BE2C (cell line): ENCODE measurements at regions not wholly inside any gene's neighbourhood (a gene's known extent, or its start where the extent isn't known, plus 50 kb on each side); places are given as distances from the start of the nearest gene placed in this dataset.

ENCODE experiments used
- DNase-seq: peaks from one replicate; pipeline ENCODE4 v3.0.0-alpha.2; 2020
- H3K27me3 ChIP-seq: fragments of 250-450 bp; sonication (Bioruptor Pico); 2 replicates; pipeline ENCODE4 v1.5.1; 2020; ENCODE audit warnings: mild to moderate bottlenecking
- H3K36me3 ChIP-seq: fragments of 250-450 bp; sonication (Bioruptor Pico); 2 replicates; pipeline ENCODE4 v1.5.1; 2020; ENCODE audit warnings: mild to moderate bottlenecking
- H3K4me1 ChIP-seq: fragments of 250-450 bp; sonication (Bioruptor Pico); 2 replicates; pipeline ENCODE4 v1.5.1; 2020
- H3K4me3 ChIP-seq: 2 replicates; pipeline ENCODE4 v1.5.1; 2011; ENCODE audit warnings: low read depth, low read length
- H3K9me3 ChIP-seq: fragments of 250-450 bp; sonication (Bioruptor Pico); 2 replicates; pipeline ENCODE4 v1.5.1; 2020
- TF ChIP-seq, protein P1 (sequence below): IDR thresholded peaks from 2 replicates; pipeline ENCODE4 v1.5.1; 2012; ENCODE audit warnings: mild to moderate bottlenecking, low read depth, low read length

DNA sequence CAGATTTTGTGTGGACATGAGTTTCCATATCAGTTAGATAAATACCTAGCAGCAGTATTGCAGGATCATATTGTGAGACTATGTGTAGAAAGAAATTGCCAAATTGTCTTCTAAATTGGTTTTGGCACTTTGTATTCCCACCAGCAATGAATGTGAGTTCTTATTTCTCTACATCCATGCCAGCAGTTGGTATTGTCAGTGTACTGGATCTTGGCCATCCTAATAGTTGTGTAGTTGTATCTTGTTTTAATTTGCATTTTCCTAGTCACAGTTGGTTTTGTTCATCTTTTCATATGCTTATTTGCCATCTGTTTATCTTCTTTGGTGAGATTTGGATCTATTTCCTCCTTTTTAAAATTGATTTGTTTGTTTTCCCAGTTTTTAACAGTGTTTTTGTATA, 154.7 kb upstream of the HCRTR2 start:
- TF ChIP-seq, protein P1, sequence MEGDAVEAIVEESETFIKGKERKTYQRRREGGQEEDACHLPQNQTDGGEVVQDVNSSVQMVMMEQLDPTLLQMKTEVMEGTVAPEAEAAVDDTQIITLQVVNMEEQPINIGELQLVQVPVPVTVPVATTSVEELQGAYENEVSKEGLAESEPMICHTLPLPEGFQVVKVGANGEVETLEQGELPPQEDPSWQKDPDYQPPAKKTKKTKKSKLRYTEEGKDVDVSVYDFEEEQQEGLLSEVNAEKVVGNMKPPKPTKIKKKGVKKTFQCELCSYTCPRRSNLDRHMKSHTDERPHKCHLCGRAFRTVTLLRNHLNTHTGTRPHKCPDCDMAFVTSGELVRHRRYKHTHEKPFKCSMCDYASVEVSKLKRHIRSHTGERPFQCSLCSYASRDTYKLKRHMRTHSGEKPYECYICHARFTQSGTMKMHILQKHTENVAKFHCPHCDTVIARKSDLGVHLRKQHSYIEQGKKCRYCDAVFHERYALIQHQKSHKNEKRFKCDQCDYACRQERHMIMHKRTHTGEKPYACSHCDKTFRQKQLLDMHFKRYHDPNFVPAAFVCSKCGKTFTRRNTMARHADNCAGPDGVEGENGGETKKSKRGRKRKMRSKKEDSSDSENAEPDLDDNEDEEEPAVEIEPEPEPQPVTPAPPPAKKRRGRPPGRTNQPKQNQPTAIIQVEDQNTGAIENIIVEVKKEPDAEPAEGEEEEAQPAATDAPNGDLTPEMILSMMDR = no peak
- Histone ChIP-seq H3K4me3 (no peak overlapping the region), H3K9me3 (no peaks in the 10 kb centered on the region), H3K36me3 (no peaks in the 10 kb centered on the region), H3K4me1 (no peaks in the 10 kb centered on the region), H3K27me3 (no peaks in the 10 kb centered on the region)
- no peak for DNase-seq

DNA sequence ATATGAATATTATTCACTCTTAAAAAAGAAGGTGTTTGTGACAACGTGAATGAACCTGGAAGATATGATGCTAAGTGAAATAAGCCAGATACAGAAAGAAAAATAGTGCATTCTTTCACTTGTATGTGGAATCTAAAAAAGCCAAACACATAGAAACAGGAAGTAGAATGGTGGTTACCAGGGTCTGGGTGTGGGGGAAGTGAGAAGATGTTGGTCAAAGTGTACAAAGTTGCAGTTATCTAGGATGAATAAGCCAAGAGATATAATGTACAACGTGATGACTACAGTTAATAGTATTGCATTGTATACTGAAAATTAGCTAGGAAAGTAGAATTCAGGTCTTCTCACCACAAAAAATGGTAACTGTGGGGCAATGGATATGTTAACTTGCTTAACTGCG, 151.1 kb upstream of the HCRTR2 start:
- no peaks in the 10 kb centered on the region for H3K27me3 ChIP-seq
- TF ChIP-seq, protein P1 = no peak
- no peaks in the 10 kb centered on the region for H3K9me3 ChIP-seq
- no peak overlapping the region for H3K4me3 ChIP-seq
- no peaks in the 10 kb centered on the region for H3K4me1 ChIP-seq
- DNase-seq = no peak
- no peaks in the 10 kb centered on the region for H3K36me3 ChIP-seq

DNA sequence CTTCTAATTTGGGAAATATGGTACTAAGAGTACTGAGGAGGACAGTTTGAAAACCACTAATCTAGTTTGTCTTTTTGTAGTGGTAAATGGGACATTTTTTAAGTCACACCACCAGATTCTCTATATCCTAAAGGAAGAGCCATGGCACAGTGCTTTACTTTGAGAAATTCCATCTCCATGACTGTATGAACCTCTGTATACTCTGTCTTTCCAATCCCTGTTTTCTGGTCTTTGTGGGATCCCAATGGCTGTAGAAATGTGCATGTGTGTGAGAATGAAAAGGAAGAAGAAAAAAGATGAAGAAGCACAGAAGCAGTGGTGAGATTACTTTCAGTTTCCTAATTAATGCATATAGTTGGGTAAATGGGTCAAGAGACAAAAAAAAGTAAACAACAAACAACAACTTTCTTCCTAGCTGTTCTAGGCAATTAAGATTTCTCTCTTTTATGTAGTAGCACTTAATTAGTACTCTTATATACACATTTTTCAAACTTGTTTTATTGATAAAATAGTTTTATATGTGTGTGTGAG, 141.2 kb upstream of the HCRTR2 start:
- Histone ChIP-seq H3K27me3 (no peaks in the 10 kb centered on the region), H3K4me1 (no peaks in the 10 kb centered on the region), H3K36me3 (no peaks in the 10 kb centered on the region), H3K9me3 (no peaks in the 10 kb centered on the region; the same call in 1 of the 2 replicates), H3K4me3 (no peak overlapping the region)
- no peak for DNase-seq
- TF ChIP-seq, protein P1 = no peak

DNA sequence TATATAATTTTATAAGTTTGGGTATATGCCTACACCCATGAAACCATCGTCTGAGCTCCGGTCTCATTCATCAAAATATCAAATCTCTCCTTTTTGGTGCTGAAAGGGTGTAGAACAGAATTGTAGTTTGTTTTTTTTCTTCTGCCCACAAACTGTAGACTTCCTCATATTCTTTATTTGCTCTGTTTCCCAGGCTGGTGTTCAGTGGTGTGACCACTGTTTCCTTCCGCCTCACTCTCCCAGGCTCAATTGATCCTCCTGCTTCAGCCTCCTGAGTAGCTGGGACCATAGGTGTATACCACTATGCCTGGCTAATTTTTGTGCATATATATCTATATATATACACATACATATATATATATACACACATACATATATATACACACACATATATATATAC, 139.6 kb upstream of the HCRTR2 start:
- Histone ChIP-seq H3K4me1 (no peaks in the 10 kb centered on the region), H3K4me3 (no peak overlapping the region), H3K27me3 (no peaks in the 10 kb centered on the region), H3K9me3 (no peaks in the 10 kb centered on the region; the same call in 1 of the 2 replicates), H3K36me3 (no peaks in the 10 kb centered on the region)
- TF ChIP-seq, protein P1 = no peak
- DNase-seq = no peak

DNA sequence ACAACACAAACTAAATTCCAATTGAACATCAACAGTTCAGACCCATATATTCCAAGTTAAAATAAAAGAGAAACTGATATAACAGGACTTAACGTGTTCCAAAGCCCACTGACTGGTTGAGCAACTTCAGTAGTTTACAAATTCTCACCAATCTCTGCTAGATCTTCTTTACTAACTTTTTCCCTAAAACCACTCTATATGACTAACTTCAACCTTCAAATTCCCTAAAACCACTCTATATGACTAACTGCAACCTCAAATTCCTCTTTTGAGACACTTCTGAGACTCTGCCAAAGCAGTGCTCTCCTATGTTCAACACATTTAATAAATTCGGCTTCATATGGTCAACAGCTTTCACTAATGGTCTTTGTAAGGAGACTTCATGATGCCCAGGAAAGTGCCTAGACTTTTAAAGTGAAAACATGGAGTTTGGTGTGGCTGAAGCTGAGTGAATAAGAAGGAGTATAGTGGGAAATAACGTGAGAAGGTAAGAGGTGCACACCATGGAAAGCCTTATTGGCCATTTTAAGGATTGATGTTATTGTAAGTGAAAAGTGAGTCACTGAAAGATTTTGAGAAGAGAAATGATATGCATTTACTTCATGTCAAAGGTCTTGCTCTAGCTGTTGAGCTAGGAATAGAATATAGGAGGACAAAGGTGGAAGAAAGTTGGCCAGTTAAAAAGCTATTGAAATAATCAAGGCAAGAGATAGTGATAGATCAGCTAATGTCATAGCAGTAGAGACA, 134.0 kb upstream of the HCRTR2 start:
- Histone ChIP-seq H3K27me3 (no peaks in the 10 kb centered on the region), H3K9me3 (no peaks in the 10 kb centered on the region), H3K4me1 (no peaks in the 10 kb centered on the region), H3K36me3 (no peaks in the 10 kb centered on the region), H3K4me3 (no peak overlapping the region)
- no peak for DNase-seq
- TF ChIP-seq, protein P1 = no peak

DNA sequence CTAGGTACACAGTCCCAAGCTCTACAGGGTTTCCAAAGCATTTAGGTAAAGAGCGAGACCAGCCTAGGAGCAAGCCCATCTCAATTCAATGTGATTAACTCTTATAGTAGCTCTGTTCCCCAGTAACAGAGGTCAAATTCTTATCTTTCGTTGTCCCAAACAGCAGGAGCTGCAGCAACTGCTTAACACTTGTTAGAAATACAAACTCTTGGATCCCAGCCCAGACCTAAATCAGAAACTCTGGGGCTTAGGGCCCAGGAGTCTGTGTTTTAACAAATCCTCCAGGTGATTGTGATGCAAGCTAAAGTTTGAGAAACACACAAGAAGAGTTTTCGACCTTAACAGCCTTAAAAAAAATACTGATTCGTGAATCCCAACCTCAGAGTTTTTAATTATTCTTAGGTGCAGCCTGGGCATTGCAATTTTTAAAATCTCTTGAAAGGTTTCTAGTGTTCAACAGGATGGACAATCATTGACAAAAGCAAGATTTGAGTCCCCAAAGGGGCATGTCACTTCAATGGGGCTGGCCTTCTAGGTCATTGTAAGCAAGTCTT, 127.4 kb upstream of the HCRTR2 start:
- H3K9me3 ChIP-seq = no peaks in the 10 kb centered on the region
- no peaks in the 10 kb centered on the region for H3K36me3 ChIP-seq
- no peak overlapping the region for H3K4me3 ChIP-seq
- no peaks in the 10 kb centered on the region for H3K27me3 ChIP-seq
- TF ChIP-seq, protein P1 = no peak
- no peak for DNase-seq
- no peaks in the 10 kb centered on the region for H3K4me1 ChIP-seq
